Activated CD8-positive, alpha-beta memory T cell treated with anti-CD3 and anti-CD28 coated beads for 36 hours (primary cell): ENCODE measurements at regions not wholly inside any gene's neighbourhood (a gene's known extent, or its start where the extent isn't known, plus 50 kb on each side); places are given as distances from the start of the nearest gene placed in this dataset.

Experiments
- CTCF ChIA-PET: fragments of 350-600 bp; sonication (Branson Sonifier 250); formaldehyde crosslinking; loops from one replicate; lab custom pipeline; 2021; ENCODE audit warnings: antibody characterized with exemption; lab: Charles Lee
- POLR2A ChIA-PET: fragments of 350-600 bp; sonication (Branson Sonifier 250); formaldehyde crosslinking; loops from one replicate; lab custom pipeline; 2021; ENCODE audit warnings: antibody characterized with exemption; lab: Charles Lee

DNA sequence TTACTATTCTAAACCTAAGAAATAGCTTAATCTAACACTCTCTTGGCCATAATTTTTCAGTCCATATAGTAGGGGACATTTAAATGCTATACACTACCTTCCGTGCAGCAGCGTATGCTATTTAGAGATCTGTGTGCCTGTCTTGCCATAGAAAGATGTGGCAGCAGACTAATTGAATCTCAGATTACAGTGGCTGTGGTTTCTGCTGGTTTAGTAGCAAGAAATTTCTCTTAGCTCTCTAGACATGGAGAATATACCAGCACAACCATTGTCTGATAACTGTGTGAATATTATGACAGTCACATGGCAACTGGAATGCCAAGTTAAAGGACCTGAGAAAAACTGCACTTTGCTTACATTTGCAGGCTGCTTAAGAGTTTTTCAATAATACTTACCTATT lies 672.4 kb upstream of the MIR17HG start:
- CTCF ChIA-PET, result no interaction called here
- POLR2A ChIA-PET, result no interaction called here

DNA sequence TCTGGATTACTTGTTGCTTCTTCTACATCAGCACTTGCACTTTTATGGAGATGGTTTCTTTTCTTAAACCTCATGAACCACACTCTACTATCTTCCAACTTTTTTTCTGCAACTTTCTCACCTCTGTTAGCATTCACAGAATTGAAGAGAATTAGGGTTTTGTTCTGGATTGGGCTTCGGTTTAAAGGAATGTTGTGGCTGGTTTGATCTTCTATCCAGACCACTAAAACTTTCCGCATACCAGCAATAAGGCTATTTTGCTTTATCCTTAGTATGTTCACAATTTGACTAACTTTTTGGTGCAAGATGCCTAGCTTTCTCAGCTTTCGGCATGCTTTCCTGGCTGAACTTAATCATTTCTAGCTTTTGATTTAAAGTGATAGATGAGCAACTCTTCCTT lies 666.7 kb upstream of the MIR17HG start:
- CTCF ChIA-PET, result no interaction called here
- POLR2A ChIA-PET, result no interaction called here

DNA sequence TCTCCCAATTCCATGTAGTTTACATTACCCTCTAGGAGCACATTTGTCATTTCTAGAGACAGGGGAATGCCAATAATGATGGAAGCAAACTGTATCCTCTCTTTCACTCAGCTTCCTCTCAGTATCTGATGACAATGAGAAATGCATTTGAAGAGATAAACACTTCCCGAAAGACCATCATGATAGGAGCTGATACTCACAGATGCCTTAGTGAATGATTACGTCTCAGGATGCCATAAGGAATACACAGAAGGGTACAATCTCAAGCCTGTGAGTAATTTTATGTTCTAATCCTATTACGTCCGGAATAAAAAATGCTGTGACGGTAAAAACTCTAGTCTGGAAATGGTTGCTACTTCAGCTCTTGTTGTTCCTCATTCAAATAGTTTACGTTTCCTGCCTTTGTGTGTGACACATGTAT lies 663.8 kb upstream of the MIR17HG start:
- ChIA-PET CTCF (no interaction called here), POLR2A (no interaction called here)

DNA sequence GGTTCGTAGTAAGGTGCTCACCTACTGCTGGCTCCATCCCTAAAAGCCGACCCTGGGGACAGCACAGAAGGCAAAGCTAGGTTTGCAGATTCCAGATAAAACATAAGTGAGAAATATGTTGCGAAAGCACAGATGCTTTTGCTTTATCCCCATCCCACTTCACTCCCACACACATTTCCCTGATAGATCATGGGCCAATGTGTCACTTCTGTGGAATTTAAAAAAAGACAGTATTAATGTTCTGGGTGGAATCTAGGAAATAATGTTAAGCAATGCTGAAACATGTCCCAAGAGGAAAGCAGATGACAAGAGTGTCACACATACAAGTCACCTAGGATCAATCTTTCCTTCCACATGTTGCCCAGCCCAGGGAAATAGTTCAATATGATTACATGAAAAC lies 661.0 kb upstream of the MIR17HG start:
- POLR2A ChIA-PET, result no interaction called here

DNA sequence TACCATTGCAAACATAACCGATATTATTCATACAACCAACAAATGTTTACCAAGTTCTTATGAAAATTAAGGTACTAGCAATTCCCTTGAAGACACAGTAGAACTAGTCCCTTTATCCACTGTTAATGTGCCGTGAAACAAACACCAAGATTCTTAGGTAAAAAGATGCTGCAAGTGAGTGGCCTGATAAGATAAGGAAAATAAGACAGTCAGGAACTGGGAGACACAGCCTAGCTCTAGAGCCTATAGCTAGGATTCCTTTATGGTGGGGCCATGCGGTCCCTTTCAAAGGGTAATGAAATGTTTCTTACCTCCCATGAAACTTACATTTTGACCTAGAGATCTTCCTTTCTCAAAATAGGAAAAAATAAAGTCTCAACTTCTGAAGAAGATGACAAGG lies 658.4 kb upstream of the MIR17HG start:
- CTCF ChIA-PET, result no interaction called here
- POLR2A ChIA-PET, result no interaction called here

More for the DNA sequence above, 661.0 kb upstream of the MIR17HG start:
- CTCF ChIA-PET, result no interaction called here

DNA sequence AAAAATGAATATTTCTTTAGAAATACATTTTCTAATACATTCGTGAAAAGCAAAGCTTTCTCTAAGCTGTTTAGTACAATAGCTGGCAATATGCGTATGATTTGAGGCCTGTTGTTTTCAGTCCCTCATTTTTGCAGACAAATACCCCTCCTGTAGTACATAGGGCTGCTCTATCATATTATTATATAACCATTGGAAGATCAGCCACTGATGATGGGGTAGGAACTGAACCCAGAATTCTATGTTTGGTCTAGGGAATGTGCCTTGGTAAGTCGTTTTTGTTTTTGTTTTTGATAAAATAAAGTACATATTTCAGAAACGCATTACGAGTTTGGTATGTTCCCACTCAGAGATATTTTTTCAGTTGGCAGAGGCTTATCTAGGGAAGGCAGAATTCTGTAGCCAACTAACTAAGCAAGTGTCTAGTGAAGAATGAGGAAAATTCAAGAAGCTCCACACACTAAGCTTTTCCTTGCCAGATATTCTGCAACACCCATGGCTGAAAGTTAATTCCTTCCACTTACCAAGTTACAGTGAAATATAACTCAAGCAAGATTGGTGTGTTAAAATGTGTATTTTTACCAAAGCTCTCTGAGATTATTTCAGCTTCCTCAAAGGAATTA lies 656.9 kb upstream of the MIR17HG start:
- ChIA-PET CTCF (no interaction called here), POLR2A (no interaction called here)

DNA sequence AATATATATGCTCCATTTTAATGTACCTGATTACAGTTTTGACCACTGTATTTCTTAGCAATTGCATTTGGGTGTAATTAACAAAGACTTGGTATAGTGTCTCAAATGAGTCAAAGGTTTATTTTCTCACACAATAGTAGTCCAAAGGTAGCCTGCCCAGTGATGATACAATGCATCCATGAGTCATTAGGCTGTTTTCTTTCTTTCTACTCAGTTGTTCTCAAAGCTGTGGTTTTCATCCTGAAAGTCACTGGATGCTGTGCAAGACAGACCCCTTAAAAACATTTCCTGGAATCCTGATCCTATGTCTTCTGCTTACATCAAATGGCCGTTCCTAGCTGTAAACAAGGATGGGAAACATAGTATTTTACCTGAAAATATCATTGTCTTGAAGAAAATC lies 651.2 kb upstream of the MIR17HG start:
- POLR2A ChIA-PET, result no interaction called here
- CTCF ChIA-PET, result no interaction called here

DNA sequence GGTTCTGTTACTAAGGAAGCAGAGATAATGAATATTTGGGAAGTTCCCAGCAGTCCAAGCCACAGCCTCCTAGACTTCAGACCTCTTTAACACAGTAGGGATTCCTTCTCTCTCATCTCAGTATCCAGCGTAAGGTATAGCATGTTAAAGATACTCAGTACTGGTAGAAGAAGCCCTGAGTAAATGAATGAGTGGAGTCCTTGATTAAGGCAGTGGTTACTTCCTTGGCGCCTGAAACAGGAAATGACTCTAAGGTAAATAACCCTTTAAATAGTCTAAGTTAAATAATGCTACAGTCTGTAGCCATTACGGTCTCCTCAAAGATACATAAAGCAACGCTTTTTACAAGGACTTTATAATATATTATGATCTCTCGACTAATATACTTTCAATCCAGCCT lies 650.8 kb upstream of the MIR17HG start:
- CTCF ChIA-PET, result no interaction called here

DNA sequence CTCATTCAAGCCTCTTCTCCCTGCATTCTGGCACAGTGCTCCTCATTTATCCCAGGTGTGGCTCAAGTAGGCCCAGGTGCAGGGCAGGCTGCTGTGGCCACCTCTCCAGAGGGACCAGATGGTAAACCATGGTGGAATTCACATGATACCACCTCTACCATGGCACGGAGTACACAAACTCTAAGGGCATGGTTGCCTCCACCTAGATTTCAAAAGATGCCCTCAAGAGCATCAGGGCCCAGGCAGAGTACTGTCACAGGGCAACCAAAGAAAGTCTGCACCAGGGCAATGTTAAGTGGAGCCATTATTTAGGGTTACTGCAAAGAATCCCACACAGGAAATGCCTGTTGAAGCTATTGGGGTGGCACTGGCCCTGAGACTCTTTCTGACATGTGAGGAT lies 647.1 kb upstream of the MIR17HG start:
- POLR2A ChIA-PET, result no interaction called here

More for the DNA sequence above, 650.8 kb upstream of the MIR17HG start:
- POLR2A ChIA-PET, result no interaction called here

DNA sequence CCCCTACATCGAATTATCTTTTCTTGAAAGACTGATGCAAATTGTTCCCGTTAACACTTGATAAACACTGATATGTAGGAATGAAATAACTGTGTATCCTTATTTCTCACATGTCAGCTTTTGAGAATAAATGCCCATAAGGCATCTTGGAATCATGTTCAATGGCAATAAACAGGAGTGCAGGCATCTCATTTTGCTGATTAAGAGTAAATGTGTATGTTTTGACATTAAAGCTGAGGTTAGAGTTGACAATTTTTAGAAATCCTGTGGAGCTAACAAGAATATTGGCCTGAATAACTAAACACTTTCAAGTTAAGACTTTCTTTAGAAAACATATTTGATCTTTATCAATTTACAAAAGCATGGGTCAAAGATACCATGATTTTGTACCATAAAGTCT lies 646.2 kb upstream of the MIR17HG start:
- POLR2A ChIA-PET, result no interaction called here
- CTCF ChIA-PET, result no interaction called here

More for the DNA sequence above, 647.1 kb upstream of the MIR17HG start:
- CTCF ChIA-PET, result no interaction called here

DNA sequence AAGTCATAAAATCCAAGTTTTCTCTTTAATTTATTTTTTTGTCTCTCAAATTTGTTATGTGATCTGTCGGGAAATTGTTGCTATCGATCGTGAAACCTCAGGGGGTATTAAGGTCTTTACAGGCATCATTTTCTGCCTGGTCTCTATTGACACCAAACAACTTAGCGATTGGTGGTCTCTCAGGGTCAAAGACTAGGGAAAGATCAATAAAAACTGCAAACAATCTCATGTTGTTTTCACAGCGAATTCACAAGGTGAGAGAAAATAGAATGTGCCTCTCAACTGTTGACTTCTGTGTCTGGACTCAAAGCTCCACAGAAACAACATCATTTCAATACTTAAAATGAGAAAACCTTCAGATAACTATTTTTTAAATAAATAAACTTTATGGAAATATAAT lies 645.4 kb upstream of the MIR17HG start:
- ChIA-PET POLR2A (no interaction called here), CTCF (no interaction called here)

DNA sequence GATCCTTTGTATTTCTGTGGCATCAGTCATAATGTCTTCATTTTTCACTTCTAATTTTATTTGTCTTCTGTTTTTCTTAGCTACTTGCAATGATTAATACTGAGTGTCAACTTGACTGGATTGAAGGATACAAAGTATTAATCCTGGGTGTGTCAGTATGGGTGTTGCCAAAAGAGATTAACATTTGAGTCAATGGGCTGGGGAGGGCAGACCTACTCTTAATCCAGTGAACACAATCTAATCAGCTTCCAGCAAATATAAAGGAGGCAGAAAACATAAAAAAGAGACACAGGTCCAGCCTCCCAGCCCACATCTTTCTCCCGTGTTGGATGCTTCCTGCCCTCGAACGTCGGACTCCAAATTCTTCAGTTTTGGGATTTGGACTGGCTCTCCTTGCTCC lies 640.9 kb upstream of the MIR17HG start:
- ChIA-PET CTCF (no interaction called here), POLR2A (no interaction called here)

DNA sequence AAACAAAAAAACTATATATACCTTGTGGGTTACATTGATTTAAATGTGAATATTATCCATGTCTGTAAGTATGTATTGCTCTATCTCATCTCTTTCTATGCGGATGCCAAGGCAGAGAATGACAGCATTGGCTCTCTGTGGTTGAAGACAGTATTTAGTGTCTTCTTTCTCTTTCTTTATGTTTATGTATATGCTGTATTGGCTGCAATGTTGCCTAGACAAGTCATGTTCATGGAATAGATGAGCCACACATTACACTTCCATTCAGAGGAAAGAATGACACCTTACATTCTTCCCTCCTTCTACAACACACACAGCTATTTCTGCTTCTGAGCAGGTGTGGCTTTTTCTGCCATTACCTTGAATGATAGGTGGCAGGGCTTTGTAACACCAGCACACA lies 639.4 kb upstream of the MIR17HG start:
- ChIA-PET CTCF (no interaction called here), POLR2A (no interaction called here)

DNA sequence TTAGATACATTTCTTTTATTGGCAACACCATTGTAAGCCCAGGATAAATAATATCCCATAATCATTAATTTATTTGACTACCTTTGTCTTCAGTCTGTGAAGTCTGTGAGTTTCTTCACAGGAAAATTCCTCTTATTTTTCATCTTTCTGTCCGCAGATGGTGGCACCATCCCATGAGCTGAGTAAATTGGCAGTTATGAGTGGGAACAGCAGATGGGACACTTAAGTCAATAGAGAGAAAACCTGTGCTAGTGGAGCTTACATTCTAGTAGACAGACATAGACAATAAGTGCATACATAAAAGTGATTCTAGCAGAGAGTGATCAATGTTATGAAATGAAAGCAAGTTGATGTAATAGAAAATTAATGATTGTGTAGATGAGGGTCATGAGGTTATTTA lies 638.2 kb upstream of the MIR17HG start:
- CTCF ChIA-PET, result no interaction called here

DNA sequence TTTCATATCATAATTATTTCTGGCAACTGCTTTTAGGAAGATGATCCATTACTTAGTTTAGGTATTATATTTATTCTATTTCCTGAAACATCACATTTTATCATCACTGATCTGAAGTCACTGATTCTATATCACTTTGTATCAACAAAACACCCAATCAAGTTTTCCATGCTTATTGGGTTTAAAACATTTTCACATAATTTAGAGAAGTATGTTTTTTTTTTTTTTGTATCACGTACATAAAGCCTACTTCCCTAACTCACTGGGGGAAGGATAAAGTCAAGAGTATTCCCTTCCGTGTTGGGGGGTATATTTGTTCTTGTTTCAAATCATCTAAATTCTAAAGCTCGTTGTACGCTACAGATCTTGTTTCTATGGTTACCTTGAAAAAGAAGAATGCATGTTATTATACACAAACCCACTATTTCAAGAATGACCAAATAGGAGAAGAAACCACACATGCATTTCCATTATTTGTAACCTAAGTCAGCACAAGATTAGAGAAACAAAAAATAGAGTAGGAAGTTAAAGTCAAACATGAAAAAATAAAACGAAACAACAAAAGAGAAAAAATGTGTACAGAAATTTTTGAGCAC lies 637.2 kb upstream of the MIR17HG start:
- CTCF ChIA-PET, result no interaction called here
- POLR2A ChIA-PET, result no interaction called here

More for the DNA sequence above, 638.2 kb upstream of the MIR17HG start:
- POLR2A ChIA-PET, result no interaction called here

DNA sequence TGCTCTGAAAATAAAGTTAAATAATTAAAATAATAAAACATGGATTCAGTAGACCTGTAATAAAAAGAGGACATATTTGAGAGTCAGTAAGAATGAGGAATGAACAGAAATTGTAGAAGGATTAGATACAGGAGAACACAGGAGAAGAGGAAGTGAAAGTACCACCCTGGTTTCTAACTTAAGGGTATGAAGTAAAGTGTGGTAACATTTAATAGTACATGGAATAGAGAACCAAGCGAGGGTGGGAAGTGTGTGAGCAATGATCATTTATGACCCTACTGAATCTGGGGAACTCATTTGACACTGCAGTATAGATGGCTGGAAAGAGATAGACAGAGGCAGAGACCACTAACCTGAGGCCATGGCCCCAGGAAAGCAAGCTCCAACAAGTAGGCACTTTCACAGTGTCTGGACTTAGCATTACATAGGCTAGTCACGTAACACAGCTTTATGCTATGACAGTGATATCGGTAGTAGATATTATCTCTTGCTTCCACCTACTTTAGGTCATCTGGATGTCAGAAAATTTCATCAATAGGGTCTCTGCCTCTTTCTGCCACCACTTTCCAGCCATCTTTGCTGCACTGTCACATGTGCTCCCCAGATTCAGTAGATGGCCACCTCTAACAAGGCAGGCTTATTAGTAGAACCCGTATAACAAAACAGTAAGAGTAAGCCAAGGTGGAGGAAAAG lies 633.9 kb upstream of the MIR17HG start:
- ChIA-PET CTCF (no interaction called here), POLR2A (no interaction called here)

DNA sequence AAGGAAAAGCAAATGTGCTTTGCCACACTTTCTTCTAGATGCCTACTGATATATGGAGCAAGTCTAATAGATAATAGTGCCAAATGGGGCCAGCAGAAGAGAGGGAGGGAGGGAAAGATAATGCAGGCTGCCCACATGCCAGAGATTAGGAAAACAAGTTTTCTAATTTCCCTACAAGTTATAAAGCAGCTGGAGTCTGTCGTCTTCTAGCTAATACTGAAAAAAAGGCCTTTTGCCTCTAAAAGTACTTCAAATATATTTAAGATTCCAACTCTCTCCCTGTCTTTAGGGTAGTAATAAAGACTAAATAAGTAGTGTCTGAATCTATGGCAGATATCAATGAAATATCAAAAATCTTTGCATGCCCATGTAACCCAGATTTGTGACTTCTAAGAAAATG lies 632.0 kb upstream of the MIR17HG start:
- POLR2A ChIA-PET, result no interaction called here
- CTCF ChIA-PET, result no interaction called here

DNA sequence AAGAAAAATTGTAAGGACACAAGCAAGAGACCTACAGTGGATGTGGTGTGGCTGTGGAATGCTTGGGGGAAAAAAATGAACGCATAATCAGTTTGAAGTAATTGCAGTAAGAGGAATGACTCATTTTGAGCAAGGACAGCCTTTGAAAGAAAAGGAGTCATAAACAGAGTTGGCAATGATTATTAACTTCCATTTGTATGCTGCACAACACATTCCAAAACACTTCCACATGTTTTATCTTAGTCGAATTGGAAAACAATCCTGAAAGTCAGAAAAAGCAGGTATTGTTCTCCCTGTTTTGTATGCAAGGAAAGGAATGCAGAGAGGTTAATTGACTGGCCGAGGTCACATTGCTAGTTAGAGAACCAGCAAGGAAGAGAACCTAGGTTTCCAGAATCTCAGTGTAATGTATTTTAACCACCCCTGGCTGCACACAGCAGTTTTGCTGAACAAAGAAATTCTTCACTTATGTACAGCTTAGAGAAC lies 630.0 kb upstream of the MIR17HG start:
- CTCF ChIA-PET, result no interaction called here
- POLR2A ChIA-PET, result no interaction called here

DNA sequence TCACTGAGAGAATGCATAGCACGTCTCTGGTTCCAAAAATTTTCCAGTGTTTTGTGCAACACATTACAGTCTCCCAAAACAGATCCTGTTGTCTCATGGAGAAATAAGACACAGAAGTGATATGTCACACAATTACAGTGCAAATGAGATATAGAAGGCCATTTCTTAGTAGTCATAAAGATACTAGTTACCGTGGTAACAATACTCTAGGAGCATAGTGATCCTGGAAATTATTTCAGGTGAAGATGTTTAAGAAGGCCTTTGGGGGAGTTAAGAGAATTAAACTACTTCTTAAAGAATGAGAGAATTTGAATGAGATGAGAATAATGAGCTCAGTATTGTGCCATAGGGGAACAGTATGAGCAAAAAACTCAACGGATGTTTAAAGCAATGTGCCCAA lies 628.0 kb upstream of the MIR17HG start:
- ChIA-PET POLR2A (no interaction called here), CTCF (no interaction called here)

DNA sequence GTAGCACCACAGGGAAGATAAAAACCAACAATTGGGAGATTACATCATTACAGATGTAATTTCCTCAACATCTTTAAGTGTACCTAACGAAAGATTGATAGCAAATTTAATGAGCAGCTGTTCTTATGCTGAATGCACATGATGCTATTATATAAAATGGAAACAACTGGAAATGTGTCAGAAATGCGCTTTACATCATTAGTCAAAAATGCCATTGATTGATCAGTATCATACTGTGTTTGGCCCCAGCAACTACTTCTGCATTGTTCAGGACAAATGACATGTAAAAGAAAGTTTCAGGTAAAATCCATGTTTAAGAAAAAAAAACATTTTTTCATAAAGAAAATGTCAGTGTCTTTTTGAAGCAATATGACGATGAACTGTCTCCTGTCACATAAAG lies 625.5 kb upstream of the MIR17HG start:
- ChIA-PET POLR2A (no interaction called here), CTCF (no interaction called here)

DNA sequence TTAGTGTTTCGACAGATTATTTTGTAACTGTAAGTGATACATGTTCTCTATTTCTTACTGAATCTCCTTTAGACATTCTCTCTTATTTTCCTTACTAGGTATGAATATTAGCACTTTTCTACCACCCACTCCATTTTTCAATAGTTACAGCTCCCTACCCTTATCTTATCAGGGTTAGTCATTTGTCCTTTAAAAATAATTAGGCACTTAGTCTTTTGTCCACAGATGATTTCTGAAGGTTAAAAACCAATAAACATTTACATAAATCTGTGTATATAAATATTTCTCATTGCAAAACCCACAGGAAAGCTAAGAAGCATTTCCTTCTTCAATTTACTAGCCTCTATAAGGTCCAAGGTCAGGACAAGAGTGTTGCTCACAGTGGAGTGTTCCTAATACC lies 624.1 kb upstream of the MIR17HG start:
- POLR2A ChIA-PET, result interaction anchor here (0.5 kb wide), 1 partner anchor 197 kb away, joined by 4 read pairs; no protein-coding TSS in a partner anchor
- CTCF ChIA-PET, result no interaction called here
